ENCODE measurements at regions not wholly inside any gene's neighbourhood (a gene's known extent, or its start where the extent isn't known, plus 50 kb on each side); places are given as distances from the start of the nearest gene placed in this dataset.
"Not testable (repeated sequence)": the region's sequence is repeated elsewhere in the genome, so short reads cannot be mapped to it uniquely, and the experiment has no call there.

- not testable (repeated sequence) for DNase-seq (ENCODE audit: low spot score)
These were observed 672.1 kb upstream of the DEFB115 start for GRCh38 chr20:30585244-30585796.

DNA sequence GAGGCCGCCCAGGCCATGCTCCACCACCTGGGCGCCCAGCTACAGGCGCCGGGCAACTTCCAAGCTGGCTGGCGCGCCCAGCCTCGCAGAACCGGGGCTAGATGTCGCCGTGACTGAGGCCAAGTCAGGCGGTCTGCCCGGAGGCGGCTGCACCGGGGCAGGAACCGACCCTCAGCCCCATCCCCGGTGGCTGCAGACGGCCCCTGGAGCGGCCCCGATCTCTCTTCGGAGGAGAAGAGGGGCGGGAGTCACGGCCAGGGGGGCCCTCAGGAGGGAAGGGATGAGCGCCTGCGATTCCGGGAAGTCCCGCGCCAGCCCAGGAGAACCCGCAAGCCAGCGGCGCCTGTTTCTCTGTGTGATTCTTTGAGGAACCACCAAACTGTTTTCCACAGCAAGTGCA is 671.3 kb upstream of the DEFB115 start:
- DNase-seq (ENCODE audit: low spot score) = not testable (repeated sequence)

DNA sequence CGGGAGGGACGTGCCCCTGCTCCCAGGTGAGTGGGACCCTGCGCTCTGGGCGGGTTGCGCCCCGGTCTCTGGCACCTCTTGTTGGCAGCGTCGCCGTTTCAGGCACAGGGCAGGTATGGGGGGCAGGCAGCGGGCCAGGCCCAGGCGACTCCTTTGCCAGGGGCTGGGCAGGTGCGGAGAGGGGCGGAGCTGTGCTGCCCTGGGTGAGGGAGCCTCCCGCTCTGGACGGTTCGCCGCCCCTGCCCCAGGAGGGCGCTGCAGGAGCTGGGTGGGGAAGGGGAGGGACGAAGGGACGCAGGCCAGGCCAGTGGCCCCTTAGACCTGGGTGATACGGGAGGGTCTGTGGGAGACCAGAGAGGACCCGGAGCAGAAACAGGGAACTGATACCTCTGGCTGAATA is 663.9 kb upstream of the DEFB115 start:
- no peak for DNase-seq (ENCODE audit: low spot score)

DNA sequence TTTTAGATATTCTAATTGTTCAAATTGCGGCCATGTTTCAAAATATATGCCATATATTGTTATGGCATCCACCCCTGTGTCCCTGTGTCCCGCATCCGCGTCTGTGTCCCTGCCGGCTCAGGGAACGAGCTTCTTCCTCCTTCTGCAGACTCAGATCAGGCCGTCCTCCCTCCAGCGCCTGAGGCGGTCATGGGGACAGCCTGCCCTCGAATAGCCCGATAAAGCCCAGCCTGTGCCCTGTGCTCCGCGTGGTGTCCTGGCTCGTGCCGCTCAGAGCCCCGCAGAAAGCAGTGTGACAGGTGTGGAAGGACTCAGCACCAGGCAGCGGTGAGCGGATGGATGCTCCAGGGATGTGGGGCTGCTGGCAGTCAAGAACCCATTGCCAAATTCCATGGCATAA is 663.4 kb upstream of the DEFB115 start:
- no peak for DNase-seq (ENCODE audit: low spot score)

DNA sequence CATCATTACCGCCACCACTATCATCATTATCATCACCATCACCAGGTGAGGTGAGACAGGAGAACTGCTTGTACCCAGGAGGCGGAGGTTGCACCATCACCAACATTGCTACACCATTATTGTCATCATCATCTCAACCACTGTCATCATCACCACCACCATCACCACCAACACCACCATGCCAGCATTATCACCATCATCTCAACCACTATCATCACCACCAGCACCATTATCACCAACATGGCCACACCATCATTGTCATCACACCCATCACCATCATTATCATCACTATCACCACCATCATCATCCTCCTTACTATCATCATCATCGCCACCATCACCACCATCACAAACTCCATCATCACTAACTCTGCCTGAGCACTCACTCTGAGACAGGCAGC is 661.8 kb upstream of the DEFB115 start:
- no peak for DNase-seq (ENCODE audit: low spot score)

DNA sequence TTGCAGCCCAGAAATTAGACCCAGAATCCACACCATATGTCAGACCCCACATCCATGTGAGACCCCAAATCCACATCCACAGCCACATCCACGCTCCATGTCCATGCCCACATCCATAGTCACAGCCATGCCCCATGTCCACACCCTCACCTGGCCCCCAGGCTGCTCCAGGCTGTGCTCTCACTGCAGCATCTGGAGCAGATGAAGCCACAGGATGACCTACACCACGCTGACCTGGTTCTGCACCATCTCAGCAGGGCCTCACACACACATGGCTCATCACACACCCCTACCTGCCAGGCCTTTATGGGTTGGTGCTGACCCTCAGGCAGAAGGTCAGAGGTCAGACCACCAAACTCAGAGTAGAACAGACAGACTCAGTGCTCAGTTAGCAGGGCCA is 660.0 kb upstream of the DEFB115 start:
- DNase-seq (ENCODE audit: low spot score) = not testable (repeated sequence)

- DNase-seq (ENCODE audit: low spot score) = no peak
These were observed 658.8 kb upstream of the DEFB115 start for GRCh38 chr20:30598460-30599230.

GRCh38 chr20:30599990-30600389 is 657.5 kb upstream of the DEFB115 start:
- no peak for DNase-seq (ENCODE audit: low spot score)

DNA sequence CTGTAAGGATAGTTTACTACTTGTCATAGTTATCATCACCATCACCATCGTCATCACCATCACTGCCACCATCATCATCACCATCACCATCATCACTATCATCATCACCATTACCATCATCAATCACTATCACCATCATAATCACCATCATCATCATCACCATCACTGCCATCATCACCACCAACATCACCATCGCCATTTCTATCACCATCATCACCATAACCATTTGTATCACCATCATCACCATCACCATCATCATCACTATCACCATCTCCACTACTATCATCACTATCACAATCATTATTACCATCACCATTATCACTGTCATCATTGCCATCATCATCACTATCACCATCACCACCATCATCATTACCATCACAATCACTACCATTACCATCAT is 655.5 kb upstream of the DEFB115 start:
- DNase-seq (ENCODE audit: low spot score) = no peak

GRCh38 chr20:30602424-30602823 is 655.0 kb upstream of the DEFB115 start:
- no peak for DNase-seq (ENCODE audit: low spot score)

GRCh38 chr20:30606990-30607389 is 650.5 kb upstream of the DEFB115 start:
- no peak for DNase-seq (ENCODE audit: low spot score)

DNA sequence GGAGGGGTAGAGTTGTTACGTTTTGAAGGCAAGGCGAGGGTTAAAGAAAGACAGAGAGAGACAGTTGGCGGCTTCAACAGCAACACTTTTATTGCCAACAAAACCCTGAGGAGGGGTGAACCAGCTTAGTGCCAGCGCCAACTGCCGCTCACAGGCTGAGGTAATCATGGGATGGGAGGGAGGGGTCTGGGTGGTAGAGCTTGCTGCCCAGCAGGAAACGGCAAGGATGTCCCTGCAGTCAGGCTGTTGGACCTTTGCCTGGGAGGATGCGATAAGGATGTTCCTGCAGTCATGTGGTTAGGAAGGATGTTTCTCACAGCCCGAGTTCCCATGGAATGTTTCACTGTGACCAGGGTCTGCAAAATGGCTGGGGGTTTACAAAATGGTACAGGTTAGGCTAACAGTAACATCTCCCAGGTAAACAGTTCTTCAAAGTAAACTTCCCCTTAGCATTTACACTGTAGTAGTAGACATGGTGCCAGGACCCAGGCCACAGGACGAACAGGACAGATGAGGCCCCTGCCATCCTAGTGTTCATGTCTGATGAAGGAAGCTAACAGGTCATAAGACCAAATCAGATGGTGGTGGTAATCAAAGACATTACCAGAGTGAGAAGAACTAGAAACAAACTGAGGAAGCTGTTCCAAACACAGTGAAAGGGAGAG is 647.3 kb upstream of the DEFB115 start:
- DNase-seq (ENCODE audit: low spot score) = no peak

GRCh38 chr20:30610751-30611150 is 646.7 kb upstream of the DEFB115 start:
- DNase-seq (ENCODE audit: low spot score) = no peak

- no peak for DNase-seq (ENCODE audit: low spot score)
These were observed 646.1 kb upstream of the DEFB115 start for GRCh38 chr20:30611239-30611984.

DNA sequence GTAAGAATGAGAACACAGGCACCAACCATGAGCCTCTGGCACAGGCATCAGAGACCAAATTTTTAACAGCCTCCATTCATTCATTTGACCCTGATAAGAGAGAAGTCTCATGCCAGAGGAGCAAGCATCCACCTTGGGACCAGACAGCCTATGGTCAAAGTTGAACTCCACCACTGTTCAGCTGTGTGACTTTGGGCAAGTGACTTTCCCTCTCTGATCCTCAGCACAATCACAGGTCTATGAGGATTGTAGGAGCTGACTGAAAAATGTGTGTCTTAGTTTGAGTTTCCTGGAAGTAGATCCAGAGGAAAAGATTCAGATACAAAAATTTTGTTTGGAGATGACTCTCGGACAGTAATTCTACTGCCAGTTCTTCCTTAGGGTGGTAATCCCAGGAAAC is 645.1 kb upstream of the DEFB115 start:
- DNase-seq (ENCODE audit: low spot score) = no peak

DNA sequence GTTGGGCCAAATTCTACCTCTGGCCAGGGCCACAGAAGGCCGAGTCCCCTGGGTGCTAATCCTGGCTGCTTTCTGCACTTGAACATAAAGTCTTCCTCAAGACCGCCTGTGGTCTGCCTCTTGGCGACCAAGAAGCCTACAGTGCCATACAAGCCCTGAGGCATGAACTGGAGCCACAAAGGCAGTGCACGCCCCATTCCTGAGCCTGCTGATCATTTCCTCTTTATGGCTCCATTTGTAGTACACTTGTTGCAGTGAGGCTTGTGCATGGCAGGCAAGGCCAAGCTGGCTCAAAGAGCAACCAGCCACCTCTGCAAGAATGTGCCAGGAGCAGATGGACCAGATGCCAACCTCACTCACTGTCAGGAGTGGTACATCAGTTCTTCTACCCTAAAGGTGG is 636.1 kb upstream of the DEFB115 start:
- DNase-seq (ENCODE audit: low spot score) = not testable (repeated sequence)

DNA sequence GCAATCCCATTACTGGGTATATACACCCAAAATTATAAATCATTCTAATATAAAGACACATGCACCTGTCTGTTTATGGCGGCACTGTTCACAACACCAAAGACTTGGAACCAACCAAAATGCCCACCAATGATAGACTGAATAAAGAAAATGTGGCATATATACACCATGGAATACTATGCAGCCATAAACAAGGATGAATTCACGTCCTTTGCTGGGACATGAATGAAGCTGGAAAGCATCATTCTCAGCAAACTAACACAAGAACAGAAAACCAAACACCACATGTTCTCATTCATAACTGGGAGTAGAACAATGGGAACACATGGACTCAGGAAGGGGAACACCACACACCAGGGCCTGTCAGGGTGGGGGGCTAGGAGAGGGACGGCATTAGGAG is 633.2 kb upstream of the DEFB115 start:
- not testable (repeated sequence) for DNase-seq (ENCODE audit: low spot score)

DNA sequence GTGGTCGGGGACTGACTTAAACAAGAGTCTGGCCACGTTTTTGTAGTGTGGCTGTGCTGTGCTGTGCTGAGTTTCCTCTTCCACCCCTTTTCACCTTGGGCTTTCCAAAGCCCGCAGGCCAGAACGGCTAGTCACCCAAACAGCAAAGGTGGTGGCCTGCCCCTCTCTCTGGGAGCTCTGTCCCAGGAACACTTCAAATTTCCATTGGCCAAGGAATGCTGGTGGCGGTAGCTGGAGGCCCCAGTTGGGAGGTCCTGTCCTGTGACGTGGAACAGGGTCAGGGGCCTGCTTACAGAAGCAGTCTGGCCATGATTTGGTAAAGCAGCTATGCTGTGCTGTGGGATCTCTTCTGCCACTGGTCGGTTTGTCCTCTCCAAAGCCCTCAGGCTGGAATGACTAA is 628.1 kb upstream of the DEFB115 start:
- not testable (repeated sequence) for DNase-seq (ENCODE audit: low spot score)

DNA sequence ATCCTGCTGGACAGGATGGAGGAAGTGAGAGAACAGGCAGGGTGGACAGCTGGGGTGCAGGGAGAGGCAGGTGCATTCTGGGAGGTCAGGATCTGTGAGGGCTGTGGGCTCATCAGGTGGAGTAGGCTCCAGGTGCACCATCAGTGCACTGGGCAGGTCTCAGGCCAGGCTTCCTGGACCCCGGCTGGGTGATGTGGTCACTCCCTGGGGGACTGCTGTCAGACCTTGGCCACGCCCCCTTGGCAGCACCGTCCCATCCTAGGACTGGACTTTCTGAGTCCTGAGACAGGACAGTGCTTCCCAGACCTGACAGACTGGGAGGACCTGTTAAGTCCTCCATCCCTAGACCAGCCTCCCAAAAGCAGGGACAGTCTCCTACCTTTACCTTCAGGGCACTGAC is 626.7 kb upstream of the DEFB115 start:
- DNase-seq (ENCODE audit: low spot score) = no peak

- DNase-seq (ENCODE audit: low spot score) = not testable (repeated sequence)
These were observed 626.1 kb upstream of the DEFB115 start for GRCh38 chr20:30631261-30631789.

DNA sequence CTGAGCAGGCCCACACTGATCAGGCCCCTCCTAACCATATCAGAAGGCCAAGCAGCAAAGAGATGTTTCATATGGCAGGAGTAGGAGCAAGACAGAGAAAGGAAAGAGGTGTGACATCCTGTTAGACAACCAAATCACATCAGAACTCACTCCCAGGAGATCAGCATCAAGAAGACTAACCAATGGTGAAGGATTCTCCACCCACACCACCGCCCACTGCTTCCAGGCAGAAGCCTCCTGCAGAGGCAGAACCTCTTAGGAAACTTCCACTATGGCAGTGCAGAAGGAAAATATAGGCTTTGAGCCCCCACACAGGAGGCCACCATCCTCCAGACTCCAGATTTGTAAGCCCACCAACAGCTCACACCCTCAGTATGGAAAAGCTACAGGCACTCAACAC is 624.7 kb upstream of the DEFB115 start:
- DNase-seq (ENCODE audit: low spot score) = not testable (repeated sequence)

- DNase-seq (ENCODE audit: low spot score) = not testable (repeated sequence)
These were observed 615.9 kb upstream of the DEFB115 start for GRCh38 chr20:30641522-30641921.

All from HT-29 (cell line).